PC-9 (cell line): ENCODE measurements at regions not wholly inside any gene's neighbourhood (a gene's known extent, or its start where the extent isn't known, plus 50 kb on each side); places are given as distances from the start of the nearest gene placed in this dataset.

Source experiments
- BruUV-seq: library from RNA; stranded (reverse); fragments of 400-500 nt; replicated peaks from 2 replicates; lab custom pipeline; 2021; lab: Mats Ljungman, UMichigan
- CTCF ChIA-PET: fragments of 300-600 bp; sonication (Branson Sonifier 250); formaldehyde crosslinking; loops from one replicate; lab custom pipeline; 2022; ENCODE audit warnings: antibody characterized with exemption; lab: Charles Lee
- POLR2A ChIA-PET: fragments of 300-600 bp; sonication (Branson Sonifier 250); formaldehyde crosslinking; loops from one replicate; lab custom pipeline; 2022; ENCODE audit warnings: antibody characterized with exemption; ENCODE audit not compliant: unreplicated experiment; lab: Charles Lee
- DNase-seq, 2 experiments: peaks; one replicate each; pipeline versions ENCODE4 v3.0.0 to v3.0.0-alpha.2; 2015 to 2022; ENCODE audit warnings: mixed read lengths in 1 of 2
- H2AFZ ChIP-seq: fragments of 200-600 bp; sonication (generic); 2 replicates; pipeline ENCODE4 v1.8.1; 2017; ENCODE audit warnings: antibody characterized with exemption
- H3F3A ChIP-seq: fragments of 200-600 bp; sonication (generic); 2 replicates; pipeline ENCODE4 v1.8.1; 2017; ENCODE audit warnings: antibody characterized with exemption, mild to moderate bottlenecking, low read depth; ENCODE audit not compliant: insufficient read depth
- H3K27ac ChIP-seq: fragments of 200-600 bp; sonication (generic); 2 replicates; pipeline ENCODE4 v1.6.1; 2016; ENCODE audit warnings: mixed run types
- H3K27me3 ChIP-seq: fragments of 200-600 bp; sonication (generic); 2 replicates; pipeline ENCODE4 v1.6.1; 2016; ENCODE audit warnings: low read depth, mixed run types; ENCODE audit not compliant: insufficient read depth
- H3K36me3 ChIP-seq: fragments of 200-600 bp; sonication (generic); 2 replicates; pipeline ENCODE4 v1.6.1; 2016; ENCODE audit warnings: low read depth, mixed run types
- H3K4me1 ChIP-seq: fragments of 200-600 bp; sonication (generic); replicated peaks from 2 replicates; pipeline ENCODE4 v1.6.1; 2016; ENCODE audit warnings: mixed run types; ENCODE audit not compliant: insufficient read depth
- H3K4me2 ChIP-seq: fragments of 200-600 bp; sonication (generic); 2 replicates; pipeline ENCODE4 v1.6.1; 2017; ENCODE audit warnings: mixed run types
- H3K4me3 ChIP-seq: fragments of 200-600 bp; sonication (generic); 2 replicates; pipeline ENCODE4 v1.6.1; 2016; ENCODE audit warnings: mixed run types
- H3K79me2 ChIP-seq: fragments of 200-600 bp; sonication (generic); 2 replicates; pipeline ENCODE4 v1.6.1; 2017; ENCODE audit warnings: low read depth, mixed run types
- H3K9me2 ChIP-seq: fragments of 200-600 bp; sonication (generic); 2 replicates; pipeline ENCODE4 v1.8.1; 2017; ENCODE audit warnings: mild to moderate bottlenecking; ENCODE audit not compliant: insufficient read depth
- H3K9me3 ChIP-seq: fragments of 200-600 bp; sonication (generic); 2 replicates; pipeline ENCODE4 v1.8.1; 2016; ENCODE audit warnings: low read depth; ENCODE audit not compliant: insufficient read depth
- H4K20me1 ChIP-seq: fragments of 200-600 bp; sonication (generic); 2 replicates; pipeline ENCODE4 v1.8.1; 2017; ENCODE audit not compliant: insufficient read depth
- EZH2 ChIP-seq: fragments of 200-600 bp; sonication (generic); IDR thresholded peaks from 2 replicates; pipeline ENCODE4 v1.8.0; 2017; ENCODE audit warnings: antibody characterized with exemption, low read depth
- intact Hi-C: fragments of 100-400 bp; cut with micrococcal nuclease; formaldehyde crosslinking; loops from one replicate; pipeline ENCODE4 v1.10.0; 2022; ENCODE audit not compliant: unreplicated experiment
- TF ChIP-seq, protein P1 (sequence below): fragments of 200-600 bp; sonication (generic); conservative IDR thresholded peaks from 2 replicates; pipeline ENCODE4 v1.6.1; 2017; ENCODE audit warnings: mixed run types, antibody characterized with exemption, mild to moderate bottlenecking, moderate library complexity

DNA sequence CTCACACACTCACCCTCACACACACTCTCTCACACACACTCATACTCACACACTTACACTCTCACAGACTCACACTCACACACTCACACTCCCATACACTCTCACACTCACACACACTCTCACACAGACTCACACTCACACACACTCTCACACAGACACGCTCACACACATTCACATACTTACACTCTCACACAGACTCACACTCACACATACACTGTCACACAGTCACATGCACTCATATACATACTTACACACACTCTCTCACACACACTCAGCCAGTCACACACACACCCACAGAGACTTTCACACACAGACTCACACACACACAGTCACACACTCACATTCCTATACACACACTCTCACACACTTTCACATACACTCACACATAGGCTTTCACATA lies 1478.8 kb downstream of the BRD1 start:
- no peak overlapping the region for H3K4me3 ChIP-seq
- BruUV-seq: no TSS peak
- H2AFZ ChIP-seq: no peak overlapping the region
- no peaks in the 10 kb centered on the region for H3K4me1 ChIP-seq
- no peaks in the 10 kb centered on the region for H3K9me2 ChIP-seq
- intact Hi-C loops: no loop called here
- no peak for DNase-seq
- no peak overlapping the region for H3K4me2 ChIP-seq
- peaks cover 93% of the 10 kb centered on the region for H3K27me3 ChIP-seq
- no peaks in the 10 kb centered on the region for H3K79me2 ChIP-seq
- H3K36me3 ChIP-seq: no peaks in the 10 kb centered on the region
- CTCF ChIA-PET: no interaction called here
- POLR2A ChIA-PET: no interaction called here
- no peaks in the 10 kb centered on the region for H3F3A ChIP-seq
- TF ChIP-seq, protein P1, sequence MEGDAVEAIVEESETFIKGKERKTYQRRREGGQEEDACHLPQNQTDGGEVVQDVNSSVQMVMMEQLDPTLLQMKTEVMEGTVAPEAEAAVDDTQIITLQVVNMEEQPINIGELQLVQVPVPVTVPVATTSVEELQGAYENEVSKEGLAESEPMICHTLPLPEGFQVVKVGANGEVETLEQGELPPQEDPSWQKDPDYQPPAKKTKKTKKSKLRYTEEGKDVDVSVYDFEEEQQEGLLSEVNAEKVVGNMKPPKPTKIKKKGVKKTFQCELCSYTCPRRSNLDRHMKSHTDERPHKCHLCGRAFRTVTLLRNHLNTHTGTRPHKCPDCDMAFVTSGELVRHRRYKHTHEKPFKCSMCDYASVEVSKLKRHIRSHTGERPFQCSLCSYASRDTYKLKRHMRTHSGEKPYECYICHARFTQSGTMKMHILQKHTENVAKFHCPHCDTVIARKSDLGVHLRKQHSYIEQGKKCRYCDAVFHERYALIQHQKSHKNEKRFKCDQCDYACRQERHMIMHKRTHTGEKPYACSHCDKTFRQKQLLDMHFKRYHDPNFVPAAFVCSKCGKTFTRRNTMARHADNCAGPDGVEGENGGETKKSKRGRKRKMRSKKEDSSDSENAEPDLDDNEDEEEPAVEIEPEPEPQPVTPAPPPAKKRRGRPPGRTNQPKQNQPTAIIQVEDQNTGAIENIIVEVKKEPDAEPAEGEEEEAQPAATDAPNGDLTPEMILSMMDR: no peak
- no peak for TF ChIP-seq EZH2
- H3K27ac ChIP-seq: no peak overlapping the region
- H4K20me1 ChIP-seq: no peaks in the 10 kb centered on the region; the same call in 1 of the 2 replicates
- no peaks in the 10 kb centered on the region for H3K9me3 ChIP-seq

DNA sequence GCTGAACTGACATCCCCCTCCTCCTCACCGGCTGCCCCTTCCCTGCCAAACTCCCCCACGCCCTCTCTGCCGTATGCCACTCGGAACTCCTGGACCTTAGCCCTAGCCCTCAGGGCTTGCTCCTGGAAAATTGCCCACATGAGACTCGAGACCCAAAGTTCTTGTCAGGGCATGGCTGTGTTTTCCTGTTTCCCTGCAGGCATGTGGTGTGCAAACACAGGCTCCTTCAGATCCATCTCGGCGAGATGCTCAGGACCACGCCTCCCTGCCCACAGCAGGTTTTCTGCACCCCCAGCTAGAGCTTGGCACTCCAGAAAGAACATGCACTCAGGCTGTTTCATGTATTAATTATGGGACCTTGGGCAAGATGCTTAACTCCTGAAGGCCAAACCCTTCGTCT lies 1480.4 kb downstream of the BRD1 start:
- Histone ChIP-seq H3K4me3 (no peak overlapping the region), H3K9me2 (no peaks in the 10 kb centered on the region), H3K79me2 (no peaks in the 10 kb centered on the region), H3K4me1 (no peaks in the 10 kb centered on the region), H3K27ac (no peak overlapping the region), H2AFZ (no peak overlapping the region), H3K9me3 (no peaks in the 10 kb centered on the region), H3K4me2 (no peak overlapping the region), H3K36me3 (no peaks in the 10 kb centered on the region), H4K20me1 (no peaks in the 10 kb centered on the region; the same call in 1 of the 2 replicates), H3F3A (no peaks in the 10 kb centered on the region), H3K27me3 (peaks cover 93% of the 10 kb centered on the region)
- no peak for TF ChIP-seq EZH2
- TF ChIP-seq, protein P1: no peak
- intact Hi-C loops: no loop called here
- POLR2A ChIA-PET: no interaction called here
- no TSS peak for BruUV-seq
- no peak for DNase-seq
- CTCF ChIA-PET: no interaction called here

DNA sequence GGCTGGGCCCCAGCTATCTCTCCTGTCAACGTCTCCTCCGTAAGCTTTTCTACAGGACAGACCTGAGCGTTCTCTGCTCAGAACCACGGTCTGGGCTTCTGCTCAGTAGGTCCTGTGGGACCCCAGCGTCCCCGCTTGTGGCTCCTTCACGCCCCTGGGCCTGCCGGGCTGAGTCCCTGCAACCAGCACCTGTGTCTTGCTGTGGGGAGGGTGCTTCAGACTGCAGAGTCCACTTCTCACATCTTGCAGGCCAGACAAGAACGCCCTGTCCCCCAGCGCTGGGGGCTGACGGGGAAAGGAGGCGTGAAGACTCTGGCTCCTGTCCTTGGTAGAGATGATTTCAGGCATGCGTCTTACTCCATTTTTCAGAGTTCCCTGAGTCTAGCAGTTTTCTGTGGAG lies 1480.8 kb downstream of the BRD1 start:
- BruUV-seq: no TSS peak
- intact Hi-C loops: no loop called here
- no peak overlapping the region for H3K27ac ChIP-seq

More for the DNA sequence above, 1480.8 kb downstream of the BRD1 start:
- Histone ChIP-seq H3K4me2 (no peak overlapping the region), H3K9me2 (no peaks in the 10 kb centered on the region), H3K9me3 (no peaks in the 10 kb centered on the region), H3K79me2 (no peaks in the 10 kb centered on the region), H3K36me3 (no peaks in the 10 kb centered on the region), H4K20me1 (no peaks in the 10 kb centered on the region; the same call in 1 of the 2 replicates), H3K4me3 (no peak overlapping the region), H3K27me3 (peaks cover 93% of the 10 kb centered on the region), H2AFZ (no peak overlapping the region), H3F3A (no peaks in the 10 kb centered on the region), H3K4me1 (no peaks in the 10 kb centered on the region)
- TF ChIP-seq, protein P1: no peak
- no peak for TF ChIP-seq EZH2
- no peak for DNase-seq
- POLR2A ChIA-PET: no interaction called here
- CTCF ChIA-PET: no interaction called here
